H1 (cell line): ENCODE measurements at regions not wholly inside any gene's neighbourhood (a gene's known extent, or its start where the extent isn't known, plus 50 kb on each side); places are given as distances from the start of the nearest gene placed in this dataset.
A peak's percentile ranks its signal among the peaks of the same experiment; 100 is the strongest.

ENCODE experiments used
- ATF3 ChIP-seq: IDR thresholded peaks from 2 replicates; pipeline ENCODE4 v1.6.1; 2011; ENCODE audit warnings: low read depth, mild to moderate bottlenecking, low read length; ENCODE audit not compliant: insufficient read depth
- BRCA1 ChIP-seq: IDR thresholded peaks from 2 replicates; pipeline ENCODE4 v1.6.1; 2012; ENCODE audit warnings: low read depth, low read length, improper control_type of control experiment
- CTCF ChIP-seq, 3 experiments: IDR thresholded peaks; 1 replicate in 2 of 3; 2 replicates in 1 of 3; pipeline versions ENCODE4 v1.5.1 to v1.6.1; 2011; ENCODE audit warnings: low read length in 3 of 3, mild to moderate bottlenecking in 3 of 3, inconsistent platforms in 2 of 3, low read depth in 1 of 3, moderate library complexity in 1 of 3; ENCODE audit not compliant: insufficient read depth in 1 of 3; ENCODE audit errors: control extremely low read depth in 1 of 3
- EZH2 ChIP-seq: fragments of 200-600 bp; sonication (generic); IDR thresholded peaks from 2 replicates; pipeline ENCODE4 v1.7.1; 2012; ENCODE audit warnings: low read depth, mild to moderate bottlenecking, moderate library complexity, low read length, inconsistent platforms; ENCODE audit not compliant: severe bottlenecking
- FOSL1 ChIP-seq: IDR thresholded peaks from 2 replicates; pipeline ENCODE4 v1.6.1; 2011; ENCODE audit warnings: mild to moderate bottlenecking, low read depth, low read length, moderate library complexity; ENCODE audit not compliant: insufficient read depth
- HDAC2 ChIP-seq, 2 experiments: fragments of 300-600 bp in 1 of 2; sonication (generic) in 1 of 2; IDR thresholded peaks; 2 replicates each; pipeline ENCODE4 v1.6.1; 2011 to 2012; ENCODE audit warnings: low read depth in 2 of 2, low read length in 2 of 2, mild to moderate bottlenecking in 2 of 2, moderate library complexity in 2 of 2, borderline replicate concordance in 1 of 2, inconsistent platforms in 1 of 2
- JUN ChIP-seq: IDR thresholded peaks from 2 replicates; pipeline ENCODE4 v1.6.1; 2011; ENCODE audit warnings: low read depth, mild to moderate bottlenecking, improper control_type of control experiment, low read length
- MAFK ChIP-seq: IDR thresholded peaks from 2 replicates; pipeline ENCODE4 v1.6.1; 2012; ENCODE audit warnings: low read depth, mild to moderate bottlenecking, improper control_type of control experiment, low read length
- NRF1 ChIP-seq: IDR thresholded peaks from 2 replicates; pipeline ENCODE4 v1.6.1; 2011; ENCODE audit warnings: mild to moderate bottlenecking, low read depth, low read length, improper control_type of control experiment
- PHF8 ChIP-seq: fragments of 200-600 bp; sonication (generic); conservative IDR thresholded peaks from 2 replicates; pipeline ENCODE4 v1.7.1; 2012; ENCODE audit warnings: low read depth, mild to moderate bottlenecking, inconsistent platforms, low read length, moderate library complexity
- POLR2A ChIP-seq, 2 experiments: IDR thresholded peaks; 1 replicate in 1 of 2; 2 replicates in 1 of 2; pipeline ENCODE4 v1.6.1; 2011; ENCODE audit warnings: low read depth in 2 of 2, low read length in 2 of 2, mild to moderate bottlenecking in 2 of 2; ENCODE audit errors: control extremely low read depth in 1 of 2
- POLR2AphosphoS5 ChIP-seq: IDR thresholded peaks from 2 replicates; pipeline ENCODE4 v1.6.1; 2011; ENCODE audit warnings: low read depth, low read length
- RAD21 ChIP-seq, 2 experiments: IDR thresholded peaks in 1 of 2; conservative IDR thresholded peaks in 1 of 2; 2 replicates each; pipeline ENCODE4 v1.6.1; 2011; ENCODE audit warnings: low read depth in 2 of 2, low read length in 2 of 2, improper control_type of control experiment in 1 of 2, inconsistent platforms in 1 of 2, mild to moderate bottlenecking in 1 of 2, moderate library complexity in 1 of 2
- TAF1 ChIP-seq: IDR thresholded peaks from 2 replicates; pipeline ENCODE4 v1.6.1; 2011; ENCODE audit warnings: mild to moderate bottlenecking, low read depth, low read length

- TF ChIP-seq TAF1, result no peak
- no peak for TF ChIP-seq NRF1
- peak; percentile 48 to 61 (median 52) for TF ChIP-seq CTCF (IDR thresholded peaks at IDR 0.05; ENCODE audit: control extremely low read depth in 1 of 3, insufficient read depth in 1 of 3, low read depth in 1 of 3, low read length in 3 of 3)
- TF ChIP-seq BRCA1, result no peak
- no peak for TF ChIP-seq ATF3
- no peak for TF ChIP-seq POLR2A (IDR thresholded peaks at IDR 0.05; ENCODE audit: control extremely low read depth in 1 of 2, low read depth in 2 of 2, low read length in 2 of 2)
- no peak for TF ChIP-seq POLR2AphosphoS5
- peak; percentile 50 to 65 for TF ChIP-seq RAD21 (IDR thresholded peaks at IDR 0.05 in 1 of 2, conservative IDR thresholded peaks at IDR 0.05 in 1 of 2; ENCODE audit: low read depth in 2 of 2, low read length in 2 of 2)
- no peak for TF ChIP-seq HDAC2 (IDR thresholded peaks at IDR 0.05; ENCODE audit: borderline replicate concordance in 1 of 2, low read depth in 2 of 2, low read length in 2 of 2)
- TF ChIP-seq EZH2, result no peak
- no peak for TF ChIP-seq FOSL1
- no peak for TF ChIP-seq PHF8
- no peak for TF ChIP-seq MAFK
- TF ChIP-seq JUN, result no peak
Measured at GRCh38 chr10:124259139-124259825, 159.4 kb downstream of the OAT start.
